Trophoblast cell (in vitro differentiated cells and primary cell): ENCODE measurements at regions not wholly inside any gene's neighbourhood (a gene's known extent, or its start where the extent isn't known, plus 50 kb on each side); places are given as distances from the start of the nearest gene placed in this dataset.

Source experiments
- DNase-seq, 2 donors: peaks; one replicate each; pipeline ENCODE4 v3.0.0-alpha.2; 2016
- H2AFZ ChIP-seq: 2 replicates; pipeline ENCODE4 v1.6.1; 2013; ENCODE audit warnings: low read length, moderate library complexity, mild to moderate bottlenecking; ENCODE audit not compliant: insufficient read depth, poor library complexity
- H2AK5ac ChIP-seq: 2 replicates; pipeline ENCODE4 v1.6.1; 2013; ENCODE audit warnings: mild to moderate bottlenecking, low read length
- H2BK120ac ChIP-seq: 2 replicates; pipeline ENCODE4 v1.6.1; 2013; ENCODE audit warnings: low read length, mild to moderate bottlenecking, moderate library complexity; ENCODE audit not compliant: insufficient read depth, poor library complexity
- H2BK12ac ChIP-seq: 2 replicates; pipeline ENCODE4 v1.6.1; 2013; ENCODE audit warnings: mild to moderate bottlenecking, low read length, moderate library complexity
- H2BK5ac ChIP-seq: 2 replicates; pipeline ENCODE4 v1.6.1; 2013; ENCODE audit warnings: low read length, low read depth, moderate library complexity, mild to moderate bottlenecking; ENCODE audit not compliant: poor library complexity
- H3K14ac ChIP-seq: 2 replicates; pipeline ENCODE4 v1.6.1; 2013; ENCODE audit warnings: mild to moderate bottlenecking, low read length
- H3K18ac ChIP-seq: 2 replicates; pipeline ENCODE4 v1.6.1; 2013; ENCODE audit warnings: mild to moderate bottlenecking, low read length
- H3K23ac ChIP-seq: 2 replicates; pipeline ENCODE4 v1.6.1; 2013; ENCODE audit warnings: low read length
- H3K27ac ChIP-seq: 2 replicates; pipeline ENCODE4 v1.5.1; 2013; ENCODE audit warnings: low read depth, mild to moderate bottlenecking, inconsistent platforms, low read length, moderate library complexity
- H3K27me3 ChIP-seq: 2 replicates; pipeline ENCODE4 v1.6.1; 2013; ENCODE audit warnings: inconsistent platforms, mild to moderate bottlenecking, low read length, moderate library complexity; ENCODE audit not compliant: insufficient read depth
- H3K36me3 ChIP-seq, 2 experiments: 1 replicate in 1 of 2; 2 replicates in 1 of 2; pipeline ENCODE4 v1.6.1; 2013; ENCODE audit warnings: low read length in 2 of 2, mild to moderate bottlenecking in 2 of 2, moderate library complexity in 1 of 2; ENCODE audit not compliant: insufficient read depth in 2 of 2, control insufficient read depth in 1 of 2
- H3K4ac ChIP-seq: 2 replicates; pipeline ENCODE4 v1.6.1; 2013; ENCODE audit warnings: low read depth, mild to moderate bottlenecking, low read length, moderate library complexity
- H3K4me1 ChIP-seq, 2 experiments: 1 replicate in 1 of 2; 2 replicates in 1 of 2; pipeline ENCODE4 v1.6.1; 2013; ENCODE audit warnings: low read length in 2 of 2, mild to moderate bottlenecking in 2 of 2, moderate library complexity in 1 of 2; ENCODE audit not compliant: insufficient read depth in 2 of 2, control insufficient read depth in 1 of 2
- H3K4me2 ChIP-seq: 2 replicates; pipeline ENCODE4 v1.6.1; 2013; ENCODE audit warnings: inconsistent platforms, mild to moderate bottlenecking, low read length, moderate library complexity
- H3K4me3 ChIP-seq: 2 replicates; pipeline ENCODE4 v1.5.1; 2013; ENCODE audit warnings: mild to moderate bottlenecking, low read depth, low read length, inconsistent platforms
- H3K79me1 ChIP-seq: one replicate; pipeline ENCODE4 v1.6.1; 2013; ENCODE audit warnings: low read length
- H3K79me2 ChIP-seq: 2 replicates; pipeline ENCODE4 v1.6.1; 2013; ENCODE audit warnings: low read length, mild to moderate bottlenecking; ENCODE audit not compliant: control insufficient read depth, insufficient read depth, poor library complexity
- H3K9ac ChIP-seq: 2 replicates; pipeline ENCODE4 v1.6.1; 2013; ENCODE audit warnings: mild to moderate bottlenecking, low read length
- H3K9me3 ChIP-seq: 2 replicates; pipeline ENCODE4 v1.6.1; 2013; ENCODE audit warnings: low read depth, mild to moderate bottlenecking, control low read depth, inconsistent platforms, low read length; ENCODE audit not compliant: insufficient read depth
- H4K12ac ChIP-seq: 2 replicates; pipeline ENCODE4 v1.6.1; 2013; ENCODE audit warnings: low read depth, mild to moderate bottlenecking, low read length, moderate library complexity
- H4K8ac ChIP-seq: 2 replicates; pipeline ENCODE4 v1.6.1; 2013; ENCODE audit warnings: low read depth, mild to moderate bottlenecking, low read length, moderate library complexity
- H4K91ac ChIP-seq: one replicate; pipeline ENCODE4 v1.6.1; 2013; ENCODE audit warnings: low read depth, mild to moderate bottlenecking, low read length, moderate library complexity
- WGBS: extraction: QIAGEN DNeasy Blood & Tissue Kit; methylation state at CpG from one replicate; pipeline ENCODE4 v1.1.7; 2013; ENCODE audit warnings: missing lambda C conversion rate; ENCODE audit not compliant: insufficient read length, insufficient coverage; ENCODE audit errors: extremely low coverage; 5-methylcytosine and 5-hydroxymethylcytosine counted together

GRCh38 chr2:82254728-82255127 lies 1950.2 kb upstream of the LRRTM1 start:
- H3K14ac ChIP-seq = no peak overlapping the region
- H3K4ac ChIP-seq = no peak overlapping the region
- no peak overlapping the region for H3K4me2 ChIP-seq
- H3K9ac ChIP-seq = no peak overlapping the region
- no peak for DNase-seq
- H4K91ac ChIP-seq = no peak overlapping the region
- H4K8ac ChIP-seq = no peak overlapping the region
- H2AFZ ChIP-seq = no peak overlapping the region
- no peaks in the 10 kb centered on the region for H3K79me2 ChIP-seq
- no peak overlapping the region for H2BK120ac ChIP-seq
- no peak overlapping the region for H3K27ac ChIP-seq
- no peak overlapping the region for H3K18ac ChIP-seq
- H2BK12ac ChIP-seq = no peak overlapping the region
- H2BK5ac ChIP-seq = no peak overlapping the region
- H3K4me3 ChIP-seq = no peak overlapping the region
- no peak overlapping the region for H2AK5ac ChIP-seq
- H4K12ac ChIP-seq = no peak overlapping the region
- no peaks in the 10 kb centered on the region for H3K9me3 ChIP-seq
- H3K4me1 ChIP-seq = no peaks in the 10 kb centered on the region
- no peaks in the 10 kb centered on the region for H3K27me3 ChIP-seq
- no peak overlapping the region for H3K23ac ChIP-seq
- no peaks in the 10 kb centered on the region for H3K79me1 ChIP-seq
- no peaks in the 10 kb centered on the region for H3K36me3 ChIP-seq

GRCh38 chr2:82246220-82246775 lies 1941.7 kb upstream of the LRRTM1 start:
- Histone ChIP-seq H3K9ac (no peak overlapping the region), H3K18ac (no peak overlapping the region), H4K8ac (no peak overlapping the region), H3K23ac (no peak overlapping the region), H3K4me1 (no peaks in the 10 kb centered on the region), H4K12ac (no peak overlapping the region), H2BK12ac (no peak overlapping the region), H3K36me3 (no peaks in the 10 kb centered on the region), H3K4me3 (no peak overlapping the region), H3K27ac (no peak overlapping the region), H3K14ac (no peak overlapping the region), H2BK120ac (no peak overlapping the region), H3K79me2 (no peaks in the 10 kb centered on the region), H3K4ac (no peak overlapping the region), H4K91ac (no peak overlapping the region), H3K79me1 (no peaks in the 10 kb centered on the region), H3K4me2 (no peak overlapping the region), H2AFZ (no peak overlapping the region), H3K27me3 (no peaks in the 10 kb centered on the region), H2BK5ac (no peak overlapping the region), H3K9me3 (no peaks in the 10 kb centered on the region), H2AK5ac (no peak overlapping the region)
- WGBS = no CpG with 5 or more reads among the region's 1 CpG
- no peak for DNase-seq

- Histone ChIP-seq H3K27me3 (no peaks in the 10 kb centered on the region), H3K18ac (no peak overlapping the region), H3K14ac (no peak overlapping the region), H2BK5ac (no peak overlapping the region), H3K79me1 (no peaks in the 10 kb centered on the region), H2BK12ac (no peak overlapping the region), H3K79me2 (no peaks in the 10 kb centered on the region), H3K27ac (no peak overlapping the region), H2AK5ac (no peak overlapping the region), H4K8ac (no peak overlapping the region), H3K4me3 (no peak overlapping the region), H3K9me3 (no peaks in the 10 kb centered on the region), H3K4me2 (no peak overlapping the region), H4K12ac (no peak overlapping the region), H2BK120ac (no peak overlapping the region), H3K4me1 (no peaks in the 10 kb centered on the region), H3K36me3 (no peaks in the 10 kb centered on the region), H2AFZ (no peak overlapping the region), H4K91ac (no peak overlapping the region), H3K4ac (no peak overlapping the region), H3K23ac (no peak overlapping the region), H3K9ac (no peak overlapping the region)
- WGBS = no CpG with 5 or more reads among the region's 2 CpGs
- DNase-seq = no peak
These were observed 1934.6 kb upstream of the LRRTM1 start for GRCh38 chr2:82239176-82239575.

GRCh38 chr2:82237994-82238662 lies 1933.6 kb upstream of the LRRTM1 start:
- Histone ChIP-seq H2BK120ac (no peak overlapping the region), H4K91ac (no peak overlapping the region), H3K4me2 (no peak overlapping the region), H3K9ac (no peak overlapping the region), H3K4me1 (no peaks in the 10 kb centered on the region), H3K27ac (no peak overlapping the region), H3K36me3 (no peaks in the 10 kb centered on the region), H4K8ac (no peak overlapping the region), H2AK5ac (no peak overlapping the region), H4K12ac (no peak overlapping the region), H3K79me1 (no peaks in the 10 kb centered on the region), H3K4me3 (no peak overlapping the region), H3K4ac (no peak overlapping the region), H3K14ac (no peak overlapping the region), H3K27me3 (no peaks in the 10 kb centered on the region), H3K79me2 (no peaks in the 10 kb centered on the region), H2AFZ (no peak overlapping the region), H2BK5ac (no peak overlapping the region), H3K23ac (no peak overlapping the region), H3K9me3 (no peaks in the 10 kb centered on the region), H2BK12ac (no peak overlapping the region), H3K18ac (no peak overlapping the region)
- no peak for DNase-seq
